Uterus (tissue), 2 donors: ENCODE measurements at regions not wholly inside any gene's neighbourhood (a gene's known extent, or its start where the extent isn't known, plus 50 kb on each side); places are given as distances from the start of the nearest gene placed in this dataset.

ENCODE experiments used
- POLR2A ChIP-seq, 2 donors: fragments of 450-650 bp; IDR thresholded peaks; one replicate each; pipeline ENCODE4 v1.6.1; 2016; ENCODE audit warnings: antibody characterized with exemption in 2 of 2, mild to moderate bottlenecking in 1 of 2, moderate library complexity in 1 of 2
- TF ChIP-seq, protein P1 (sequence below), 4 experiments: fragments of 200-600 bp in 2 of 4; fragments of 450-650 bp in 2 of 4; sonication (generic) in 2 of 4; IDR thresholded peaks; one replicate each; pipeline ENCODE4 v1.5.1; 2016 to 2019; ENCODE audit warnings: antibody characterized with exemption in 4 of 4, mild to moderate bottlenecking in 2 of 4, moderate library complexity in 1 of 4

DNA sequence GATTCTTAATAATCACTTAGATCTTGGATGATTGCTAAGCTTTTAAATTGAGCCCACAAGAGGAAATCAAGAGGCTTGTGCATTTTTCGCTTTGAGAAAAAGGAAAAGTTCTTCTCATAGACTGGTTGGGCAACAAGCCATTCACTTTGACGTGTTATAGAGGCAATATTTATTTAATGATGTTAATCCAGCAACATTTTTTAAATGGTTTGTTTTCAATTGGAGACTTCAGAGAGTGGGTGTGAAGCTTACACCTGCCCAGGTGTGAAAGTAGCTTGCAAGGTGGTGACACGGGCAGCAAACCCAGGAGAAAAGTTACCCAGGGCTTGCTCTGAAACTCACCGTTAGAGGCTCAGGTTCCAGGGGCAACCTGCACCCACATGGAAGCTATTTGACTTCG, 858.9 kb downstream of the GALR1 start:
- TF ChIP-seq, protein P1, sequence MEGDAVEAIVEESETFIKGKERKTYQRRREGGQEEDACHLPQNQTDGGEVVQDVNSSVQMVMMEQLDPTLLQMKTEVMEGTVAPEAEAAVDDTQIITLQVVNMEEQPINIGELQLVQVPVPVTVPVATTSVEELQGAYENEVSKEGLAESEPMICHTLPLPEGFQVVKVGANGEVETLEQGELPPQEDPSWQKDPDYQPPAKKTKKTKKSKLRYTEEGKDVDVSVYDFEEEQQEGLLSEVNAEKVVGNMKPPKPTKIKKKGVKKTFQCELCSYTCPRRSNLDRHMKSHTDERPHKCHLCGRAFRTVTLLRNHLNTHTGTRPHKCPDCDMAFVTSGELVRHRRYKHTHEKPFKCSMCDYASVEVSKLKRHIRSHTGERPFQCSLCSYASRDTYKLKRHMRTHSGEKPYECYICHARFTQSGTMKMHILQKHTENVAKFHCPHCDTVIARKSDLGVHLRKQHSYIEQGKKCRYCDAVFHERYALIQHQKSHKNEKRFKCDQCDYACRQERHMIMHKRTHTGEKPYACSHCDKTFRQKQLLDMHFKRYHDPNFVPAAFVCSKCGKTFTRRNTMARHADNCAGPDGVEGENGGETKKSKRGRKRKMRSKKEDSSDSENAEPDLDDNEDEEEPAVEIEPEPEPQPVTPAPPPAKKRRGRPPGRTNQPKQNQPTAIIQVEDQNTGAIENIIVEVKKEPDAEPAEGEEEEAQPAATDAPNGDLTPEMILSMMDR (IDR thresholded peaks at IDR 0.05), result no peak
- no peak for TF ChIP-seq POLR2A (IDR thresholded peaks at IDR 0.05)
